H1 (cell line): ENCODE measurements at regions not wholly inside any gene's neighbourhood (a gene's known extent, or its start where the extent isn't known, plus 50 kb on each side); places are given as distances from the start of the nearest gene placed in this dataset.

Source experiments
- CTCF ChIA-PET: fragments of 300-600 bp; sonication (Branson Sonifier 250); formaldehyde crosslinking; loops from one replicate; lab custom pipeline; 2021; ENCODE audit not compliant: partially characterized antibody; lab: Charles Lee
- POLR2A ChIA-PET: fragments of 300-600 bp; sonication (Branson Sonifier 250); formaldehyde crosslinking; loops from one replicate; lab custom pipeline; 2021; ENCODE audit warnings: inconsistent platforms; ENCODE audit not compliant: partially characterized antibody; lab: Charles Lee
- DNase-seq, 2 experiments: peaks; one replicate each; pipeline versions ENCODE4 v3.0.0 to v3.0.0-alpha.2; 2010 to 2022; ENCODE audit warnings: low spot score in 2 of 2, low read depth in 1 of 2, mixed read lengths in 1 of 2
- FAIRE-seq: peaks from 2 replicates; lab custom pipeline; 2011; peaks lifted over from hg19 to GRCh38; lab: Jason Lieb, UNC
- H2AFZ ChIP-seq: 2 replicates; pipeline ENCODE4 v1.8.1; 2012; ENCODE audit warnings: low read length, inconsistent platforms
- H2AK5ac ChIP-seq: 2 replicates; pipeline ENCODE4 v1.6.1; 2013; ENCODE audit warnings: low read depth, low read length
- H2BK120ac ChIP-seq: replicated peaks from 2 replicates; pipeline ENCODE3; 2013; ENCODE audit warnings: low read depth, low read length, inconsistent platforms
- H2BK12ac ChIP-seq: 2 replicates; pipeline ENCODE4 v1.6.1; 2013; ENCODE audit warnings: low read depth, low read length
- H2BK15ac ChIP-seq: 2 replicates; pipeline ENCODE4 v1.6.1; 2013; ENCODE audit warnings: low read length
- H2BK20ac ChIP-seq: 2 replicates; pipeline ENCODE4 v1.6.1; 2013; ENCODE audit warnings: low read length
- H2BK5ac ChIP-seq: 2 replicates; pipeline ENCODE4 v1.6.1; 2013; ENCODE audit warnings: low read depth, low read length
- H3K14ac ChIP-seq: 2 replicates; pipeline ENCODE4 v1.6.1; 2013; ENCODE audit warnings: inconsistent platforms; ENCODE audit not compliant: insufficient read length
- H3K18ac ChIP-seq: 2 replicates; pipeline ENCODE4 v1.6.1; 2013; ENCODE audit warnings: low read length; ENCODE audit errors: extremely low read depth
- H3K23ac ChIP-seq: 2 replicates; pipeline ENCODE4 v1.6.1; 2013; ENCODE audit warnings: inconsistent platforms; ENCODE audit not compliant: insufficient read length
- H3K23me2 ChIP-seq: 2 replicates; pipeline ENCODE4 v1.6.1; 2013; ENCODE audit warnings: low read depth, low read length
- H3K27ac ChIP-seq: 2 replicates; pipeline ENCODE4 v1.6.1; 2011; ENCODE audit warnings: low read depth, low read length, inconsistent platforms
- H3K27me3 ChIP-seq, 4 experiments: replicated peaks in 1 of 4; 1 replicate in 1 of 4; 2 replicates in 3 of 4; pipeline versions ENCODE4 v1.6.1 to v1.8.1; 2011 to 2013; ENCODE audit warnings: low read length in 3 of 4, mild to moderate bottlenecking in 3 of 4, inconsistent platforms in 2 of 4, mixed read lengths in 2 of 4, moderate library complexity in 1 of 4; ENCODE audit not compliant: control insufficient read depth in 3 of 4, insufficient read depth in 3 of 4; ENCODE audit errors: extremely low read depth in 1 of 4
- H3K36me3 ChIP-seq, 4 experiments: 2 replicates each; pipeline versions ENCODE4 v1.6.1 to v1.8.1; 2011 to 2013; ENCODE audit warnings: mild to moderate bottlenecking in 4 of 4, low read length in 3 of 4, moderate library complexity in 2 of 4, control low read depth in 1 of 4, inconsistent platforms in 1 of 4; ENCODE audit not compliant: insufficient read depth in 4 of 4, control insufficient read depth in 2 of 4
- H3K4ac ChIP-seq: replicated peaks from 2 replicates; pipeline ENCODE3; 2013; ENCODE audit warnings: low read length, low read depth, mixed read lengths, inconsistent platforms; ENCODE audit not compliant: insufficient read length
- H3K4me1 ChIP-seq, 4 experiments: replicated peaks in 1 of 4; 1 replicate in 1 of 4; 2 replicates in 3 of 4; pipeline versions ENCODE4 v1.6.1 to v1.8.1; 2011 to 2013; ENCODE audit warnings: low read length in 3 of 4, inconsistent platforms in 2 of 4, mixed read lengths in 1 of 4; ENCODE audit not compliant: insufficient read depth in 4 of 4, control insufficient read depth in 3 of 4
- H3K4me2 ChIP-seq, 2 experiments: 2 replicates each; pipeline versions ENCODE4 v1.6.1 to v1.8.1; 2011 to 2013; ENCODE audit warnings: low read depth in 2 of 2, low read length in 2 of 2, control low read depth in 1 of 2, inconsistent platforms in 1 of 2, mild to moderate bottlenecking in 1 of 2; ENCODE audit not compliant: insufficient read depth in 1 of 2
- H3K4me3 ChIP-seq, 4 experiments: fragments of 200-600, 300-600 bp in 1 of 4; sonication (generic), shearing (Covaris generic), sonication (Bioruptor Twin) in 1 of 4; 2 replicates each; pipeline versions ENCODE4 v1.5.1 to v1.8.1; 2011 to 2016; ENCODE audit warnings: low read length in 4 of 4, low read depth in 3 of 4, control low read depth in 2 of 4, inconsistent platforms in 2 of 4, mild to moderate bottlenecking in 2 of 4, mixed read lengths in 1 of 4, moderate library complexity in 1 of 4; ENCODE audit not compliant: insufficient read depth in 2 of 4; ENCODE audit errors: extremely low read depth in 1 of 4
- H3K56ac ChIP-seq: replicated peaks from 2 replicates; pipeline ENCODE3; 2013; ENCODE audit warnings: low read depth, mild to moderate bottlenecking, mixed read lengths, low read length, inconsistent platforms; ENCODE audit not compliant: insufficient read length
- H3K79me1 ChIP-seq: 2 replicates; pipeline ENCODE4 v1.6.1; 2013; ENCODE audit warnings: low read depth, low read length, control low read depth
- H3K79me2 ChIP-seq, 2 experiments: 2 replicates each; pipeline versions ENCODE4 v1.6.1 to v1.8.1; 2012 to 2013; ENCODE audit warnings: low read length in 2 of 2, mild to moderate bottlenecking in 2 of 2, inconsistent platforms in 1 of 2; ENCODE audit not compliant: insufficient read depth in 2 of 2, control insufficient read depth in 1 of 2
- H3K9ac ChIP-seq, 4 experiments: replicated peaks in 1 of 4; 1 replicate in 1 of 4; 2 replicates in 3 of 4; pipeline versions ENCODE4 v1.6.1 to v1.8.1; 2011 to 2013; ENCODE audit warnings: low read depth in 3 of 4, low read length in 3 of 4, control low read depth in 2 of 4, mild to moderate bottlenecking in 2 of 4, moderate library complexity in 2 of 4, inconsistent platforms in 1 of 4; ENCODE audit errors: extremely low read depth in 1 of 4
- H3K9me3 ChIP-seq, 2 experiments: 2 replicates each; pipeline versions ENCODE4 v1.6.1 to v1.8.1; 2012 to 2013; ENCODE audit warnings: mild to moderate bottlenecking in 2 of 2, moderate library complexity in 2 of 2, control low read depth in 1 of 2, inconsistent platforms in 1 of 2, low read depth in 1 of 2, low read length in 1 of 2, mixed read lengths in 1 of 2; ENCODE audit not compliant: insufficient read depth in 2 of 2
- H4K20me1 ChIP-seq, 2 experiments: replicated peaks in 1 of 2; 2 replicates each; pipeline versions ENCODE3 to v1.8.1; 2011 to 2013; ENCODE audit warnings: inconsistent platforms in 2 of 2, low read length in 2 of 2, mild to moderate bottlenecking in 1 of 2; ENCODE audit not compliant: insufficient read depth in 2 of 2, control insufficient read depth in 1 of 2
- H4K5ac ChIP-seq: 2 replicates; pipeline ENCODE4 v1.6.1; 2013; ENCODE audit warnings: low read length, low read depth, mixed read lengths, inconsistent platforms; ENCODE audit not compliant: insufficient read length
- H4K8ac ChIP-seq: 2 replicates; pipeline ENCODE4 v1.8.0; 2013; ENCODE audit warnings: mild to moderate bottlenecking, moderate library complexity, low read length, inconsistent platforms; ENCODE audit not compliant: insufficient read depth; ENCODE audit errors: extremely low read depth
- H4K91ac ChIP-seq: replicated peaks from 2 replicates; pipeline ENCODE3; 2013; ENCODE audit warnings: low read length, mixed read lengths, inconsistent platforms; ENCODE audit not compliant: insufficient read length
- BACH1 ChIP-seq: IDR thresholded peaks from 2 replicates; pipeline ENCODE4 v1.6.1; 2012; ENCODE audit warnings: low read length, improper control_type of control experiment
- CREB1 ChIP-seq: IDR thresholded peaks from 2 replicates; pipeline ENCODE4 v1.6.1; 2012; ENCODE audit warnings: inconsistent platforms
- GTF2F1 ChIP-seq: IDR thresholded peaks from 2 replicates; pipeline ENCODE4 v1.6.1; 2012; ENCODE audit warnings: low read depth, low read length, improper control_type of control experiment, borderline replicate concordance
- KDM4A ChIP-seq: IDR thresholded peaks from one replicate; pipeline ENCODE4 v1.7.1; 2012; ENCODE audit warnings: low read depth, mild to moderate bottlenecking, moderate library complexity, low read length, inconsistent platforms; ENCODE audit not compliant: severe bottlenecking
- KDM5A ChIP-seq: fragments of 200-600 bp; IDR thresholded peaks from 2 replicates; pipeline ENCODE4 v1.7.1; 2012; ENCODE audit warnings: mild to moderate bottlenecking, low read length, inconsistent platforms, mixed read lengths
- PHF8 ChIP-seq: fragments of 200-600 bp; sonication (generic); conservative IDR thresholded peaks from 2 replicates; pipeline ENCODE4 v1.7.1; 2012; ENCODE audit warnings: low read depth, mild to moderate bottlenecking, inconsistent platforms, low read length, moderate library complexity
- POLR2A ChIP-seq, 2 experiments: IDR thresholded peaks; 1 replicate in 1 of 2; 2 replicates in 1 of 2; pipeline ENCODE4 v1.6.1; 2011; ENCODE audit warnings: low read depth in 2 of 2, low read length in 2 of 2, mild to moderate bottlenecking in 2 of 2; ENCODE audit errors: control extremely low read depth in 1 of 2
- RNF2 ChIP-seq: fragments of 200-900, 300-1000 bp; sonication (generic); IDR thresholded peaks from 2 replicates; pipeline ENCODE4 v1.7.1; 2016; ENCODE audit warnings: borderline replicate concordance, low read depth, mild to moderate bottlenecking, antibody characterized with exemption, low read length; ENCODE audit not compliant: poor library complexity, severe bottlenecking; ENCODE audit errors: missing control alignments
- SIX5 ChIP-seq: IDR thresholded peaks from 2 replicates; pipeline ENCODE4 v1.6.1; 2011; ENCODE audit warnings: mild to moderate bottlenecking, low read depth, low read length
- SP1 ChIP-seq: IDR thresholded peaks from 2 replicates; pipeline ENCODE4 v1.6.1; 2011; ENCODE audit warnings: low read depth, low read length
- SP4 ChIP-seq: IDR thresholded peaks from 2 replicates; pipeline ENCODE4 v1.6.1; 2012; ENCODE audit warnings: low read length, inconsistent platforms
- WGBS, 2 experiments: shearing (Covaris generic) in 1 of 2; methylation state at CpG; one replicate each; pipeline versions ENCODE4 v1.1.6 to v1.1.7; 2013 to 2015; ENCODE audit warnings: low lambda C conversion rate in 2 of 2, mixed read lengths in 2 of 2, inconsistent platforms in 1 of 2, low coverage in 1 of 2, missing lambda C conversion rate in 1 of 2; ENCODE audit not compliant: insufficient replicate concordance in 2 of 2, insufficient coverage in 1 of 2, insufficient read length in 1 of 2; ENCODE audit errors: extremely low coverage in 1 of 2, missing lambda C conversion rate in 1 of 2; 5-methylcytosine and 5-hydroxymethylcytosine counted together

GRCh38 chr13:65929436-65929835 lies 1300.7 kb downstream of the PCDH9 start:
- H2AFZ ChIP-seq = no peak overlapping the region
- no peak for FAIRE-seq
- no peak overlapping the region for H3K4me2 ChIP-seq
- POLR2A ChIA-PET = no interaction called here
- no peak overlapping the region for H2BK120ac ChIP-seq
- H2BK12ac ChIP-seq = no peak overlapping the region
- H3K79me1 ChIP-seq = no peaks in the 10 kb centered on the region
- no peak overlapping the region for H3K4me3 ChIP-seq
- no peak overlapping the region for H2BK5ac ChIP-seq
- CTCF ChIA-PET = no interaction called here
- no peaks in the 10 kb centered on the region for H3K79me2 ChIP-seq
- no peak overlapping the region for H3K23ac ChIP-seq
- H4K8ac ChIP-seq = no peak overlapping the region
- WGBS, 2 experiments = 91% methylated on average over 3 of the region's 3 CpGs; no CpG with 5 or more reads in 1 of the 2 experiments
- no peak overlapping the region for H3K18ac ChIP-seq
- H3K23me2 ChIP-seq = no peaks in the 10 kb centered on the region
- peaks cover 2 to 7% (median 4%) of the 10 kb centered on the region in 4 experiments; a peak in 5 of 7 replicates for H3K4me1 ChIP-seq
- no peak overlapping the region for H3K9ac ChIP-seq
- no peak overlapping the region for H2BK15ac ChIP-seq
- no peaks in the 10 kb centered on the region for H3K9me3 ChIP-seq
- no peak overlapping the region for H3K27ac ChIP-seq
- no peak overlapping the region for H3K4ac ChIP-seq
- H3K36me3 ChIP-seq = no peaks in the 10 kb centered on the region
- DNase-seq = no peak
- H3K56ac ChIP-seq = no peak overlapping the region
- H2BK20ac ChIP-seq = no peak overlapping the region
- no peaks in the 10 kb centered on the region for H3K27me3 ChIP-seq
- H4K5ac ChIP-seq = no peak overlapping the region
- no peaks in the 10 kb centered on the region for H4K20me1 ChIP-seq
- no peak overlapping the region for H3K14ac ChIP-seq
- no peak overlapping the region for H4K91ac ChIP-seq
- no peak overlapping the region for H2AK5ac ChIP-seq
- TF ChIP-seq GTF2F1 = no peak
- no peak for TF ChIP-seq SP1
- no peak for TF ChIP-seq SP4
- TF ChIP-seq RNF2 = no peak
- no peak for TF ChIP-seq SIX5
- TF ChIP-seq BACH1 = no peak
- no peak for TF ChIP-seq KDM4A
- no peak for TF ChIP-seq KDM5A
- no peak for TF ChIP-seq PHF8
- TF ChIP-seq POLR2A (IDR thresholded peaks at IDR 0.05; ENCODE audit: control extremely low read depth in 1 of 2, low read depth in 2 of 2, low read length in 2 of 2) = no peak
- TF ChIP-seq CREB1 = no peak
